Vagina (tissue), 2 donors: ENCODE measurements at regions not wholly inside any gene's neighbourhood (a gene's known extent, or its start where the extent isn't known, plus 50 kb on each side); places are given as distances from the start of the nearest gene placed in this dataset.

Source experiments
- DNase-seq, 2 donors: peaks; one replicate each; pipeline ENCODE4 v3.0.0-alpha.2; 2017; ENCODE audit errors: extremely low spot score in 2 of 2
- H3K27ac ChIP-seq: fragments of 200-600 bp; sonication (generic); one replicate; pipeline ENCODE4 v1.5.1; 2019
- H3K27me3 ChIP-seq: fragments of 200-600 bp; sonication (generic); one replicate; pipeline ENCODE4 v1.5.1; 2019
- H3K36me3 ChIP-seq, 2 donors: fragments of 200-600 bp; sonication (generic); one replicate each; pipeline ENCODE4 v1.5.1; 2017 to 2019
- H3K4me1 ChIP-seq: fragments of 200-600 bp; sonication (generic); one replicate; pipeline ENCODE4 v1.5.1; 2019
- H3K4me3 ChIP-seq, 2 donors: fragments of 200-600 bp; sonication (generic); 1 replicate in 1 of 2; 2 replicates in 1 of 2; pipeline ENCODE4 v1.5.1; 2016 to 2019
- H3K9me3 ChIP-seq: fragments of 200-600 bp; sonication (generic); one replicate; pipeline ENCODE4 v1.5.1; 2019
- CTCF ChIP-seq, 3 experiments: fragments of 450-650 bp in 2 of 3; fragments of 200-600 bp in 1 of 3; sonication (generic) in 1 of 3; IDR thresholded peaks; one replicate each; pipeline ENCODE4 v1.5.1; 2017 to 2019; ENCODE audit warnings: antibody characterized with exemption in 3 of 3, mild to moderate bottlenecking in 2 of 3, moderate library complexity in 2 of 3
- POLR2A ChIP-seq, 2 donors: fragments of 450-650 bp; IDR thresholded peaks; one replicate each; pipeline ENCODE4 v1.6.1; 2017; ENCODE audit warnings: antibody characterized with exemption in 2 of 2, mild to moderate bottlenecking in 2 of 2, moderate library complexity in 2 of 2
- POLR2AphosphoS5 ChIP-seq, 2 donors: sonication (generic); formaldehyde crosslinking; IDR thresholded peaks; one replicate each; pipeline ENCODE4 v1.9.0; 2017; ENCODE audit warnings: antibody characterized with exemption in 2 of 2, mild to moderate bottlenecking in 2 of 2, low read depth in 1 of 2; ENCODE audit not compliant: insufficient read depth in 1 of 2
- intact Hi-C: fragments of 100-400 bp; cut with DNase I; formaldehyde crosslinking; loops from one replicate; pipeline ENCODE4 v1.15.1; 2023

- no peak overlapping the region for H3K4me3 ChIP-seq
- intact Hi-C loops: no loop called here
- H3K27me3 ChIP-seq: no peaks in the 10 kb centered on the region
- no peak for DNase-seq
- H3K9me3 ChIP-seq: no peaks in the 10 kb centered on the region
- no peaks in the 10 kb centered on the region for H3K36me3 ChIP-seq
- TF ChIP-seq POLR2A (IDR thresholded peaks at IDR 0.05): no peak
- no peak for TF ChIP-seq POLR2AphosphoS5 (IDR thresholded peaks at IDR 0.05; ENCODE audit: insufficient read depth in 1 of 2, low read depth in 1 of 2)
- no peak for TF ChIP-seq CTCF (IDR thresholded peaks at IDR 0.05)
- H3K27ac ChIP-seq: no peak overlapping the region
- no peaks in the 10 kb centered on the region for H3K4me1 ChIP-seq
These were observed 142.0 kb upstream of the CHRM2 start for GRCh38 chr7:136726460-136726859.

GRCh38 chr7:136717910-136718557, 150.4 kb upstream of the CHRM2 start:
- Histone ChIP-seq H3K27ac (no peak overlapping the region), H3K36me3 (no peaks in the 10 kb centered on the region), H3K4me1 (no peaks in the 10 kb centered on the region), H3K27me3 (no peaks in the 10 kb centered on the region), H3K4me3 (no peak overlapping the region), H3K9me3 (no peaks in the 10 kb centered on the region)
- DNase-seq: no peak
- TF ChIP-seq CTCF (IDR thresholded peaks at IDR 0.05) (no peak), POLR2A (IDR thresholded peaks at IDR 0.05) (no peak), POLR2AphosphoS5 (IDR thresholded peaks at IDR 0.05; ENCODE audit: insufficient read depth in 1 of 2, low read depth in 1 of 2) (no peak)
- intact Hi-C loops: no loop called here

GRCh38 chr7:136714062-136714461, 154.4 kb upstream of the CHRM2 start:
- H3K27me3 ChIP-seq: no peaks in the 10 kb centered on the region
- intact Hi-C loops: no loop called here
- DNase-seq: no peak
- no peak overlapping the region for H3K4me3 ChIP-seq
- TF ChIP-seq CTCF (IDR thresholded peaks at IDR 0.05) (no peak), POLR2A (IDR thresholded peaks at IDR 0.05) (no peak), POLR2AphosphoS5 (IDR thresholded peaks at IDR 0.05; ENCODE audit: insufficient read depth in 1 of 2, low read depth in 1 of 2) (no peak)
- H3K9me3 ChIP-seq: no peaks in the 10 kb centered on the region
- no peaks in the 10 kb centered on the region for H3K36me3 ChIP-seq
- no peak overlapping the region for H3K27ac ChIP-seq
- no peaks in the 10 kb centered on the region for H3K4me1 ChIP-seq

GRCh38 chr7:136710751-136711150, 157.7 kb upstream of the CHRM2 start:
- no peak for DNase-seq
- intact Hi-C loops: no loop called here
- Histone ChIP-seq H3K27ac (no peak overlapping the region), H3K4me1 (no peaks in the 10 kb centered on the region), H3K9me3 (no peaks in the 10 kb centered on the region), H3K27me3 (no peaks in the 10 kb centered on the region), H3K36me3 (no peaks in the 10 kb centered on the region), H3K4me3 (no peak overlapping the region)
- TF ChIP-seq POLR2A (IDR thresholded peaks at IDR 0.05): no peak

- H3K9me3 ChIP-seq: no peaks in the 10 kb centered on the region
- TF ChIP-seq POLR2AphosphoS5 (IDR thresholded peaks at IDR 0.05; ENCODE audit: insufficient read depth in 1 of 2, low read depth in 1 of 2) (no peak), CTCF (IDR thresholded peaks at IDR 0.05) (no peak), POLR2A (IDR thresholded peaks at IDR 0.05) (no peak)
- intact Hi-C loops: no loop called here
These were observed 158.6 kb upstream of the CHRM2 start for GRCh38 chr7:136709876-136710275.

More at GRCh38 chr7:136709876-136710275, 158.6 kb upstream of the CHRM2 start:
- no peaks in the 10 kb centered on the region for H3K27me3 ChIP-seq
- DNase-seq: no peak
- no peak overlapping the region for H3K27ac ChIP-seq
- no peak overlapping the region for H3K4me3 ChIP-seq
- H3K36me3 ChIP-seq: no peaks in the 10 kb centered on the region
- H3K4me1 ChIP-seq: no peaks in the 10 kb centered on the region
